Endothelial cell (in vitro differentiated cells): ENCODE measurements at regions not wholly inside any gene's neighbourhood (a gene's known extent, or its start where the extent isn't known, plus 50 kb on each side); places are given as distances from the start of the nearest gene placed in this dataset.

ENCODE experiments used
- DNase-seq: peaks from one replicate; pipeline ENCODE4 v3.0.0; 2021; ENCODE audit warnings: low spot score
- H3K27ac Mint-ChIP-seq: one replicate; pipeline ENCODE4 v1.8.0; 2021; ENCODE audit warnings: mixed read lengths, inconsistent platforms; ENCODE audit not compliant: unreplicated experiment
- H3K27me3 Mint-ChIP-seq: one replicate; pipeline ENCODE4 v1.8.0; 2021; ENCODE audit warnings: mild to moderate bottlenecking, moderate library complexity, mixed read lengths, inconsistent platforms; ENCODE audit not compliant: unreplicated experiment
- H3K36me3 Mint-ChIP-seq: one replicate; pipeline ENCODE4 v1.8.0; 2021; ENCODE audit warnings: mild to moderate bottlenecking, low read depth, mixed read lengths, inconsistent platforms; ENCODE audit not compliant: unreplicated experiment
- H3K4me1 Mint-ChIP-seq: one replicate; pipeline ENCODE4 v1.8.0; 2021; ENCODE audit warnings: mild to moderate bottlenecking, mixed read lengths, inconsistent platforms; ENCODE audit not compliant: unreplicated experiment
- H3K4me3 Mint-ChIP-seq: one replicate; pipeline ENCODE4 v1.8.0; 2021; ENCODE audit warnings: mild to moderate bottlenecking, mixed read lengths, inconsistent platforms; ENCODE audit not compliant: unreplicated experiment
- H3K9me3 Mint-ChIP-seq: one replicate; pipeline ENCODE4 v1.8.0; 2021; ENCODE audit warnings: mixed read lengths, inconsistent platforms; ENCODE audit not compliant: unreplicated experiment
- CTCF ChIP-seq: fragments of 200-600 bp; sonication (generic); IDR thresholded peaks from one replicate; pipeline ENCODE4 v1.5.0; 2021; ENCODE audit warnings: antibody characterized with exemption; ENCODE audit not compliant: unreplicated experiment

- Mint-ChIP-seq H3K27me3 (no peaks in the 10 kb centered on the region), H3K4me3 (no peak overlapping the region), H3K9me3 (no peaks in the 10 kb centered on the region), H3K27ac (no peak overlapping the region), H3K4me1 (no peaks in the 10 kb centered on the region), H3K36me3 (no peaks in the 10 kb centered on the region)
- peak; percentile 43 for DNase-seq
- peak; percentile 58 for TF ChIP-seq CTCF
Measured at GRCh38 chr2:41400088-41400665, 647.6 kb upstream of the PKDCC start.

- TF ChIP-seq CTCF: no peak
- Mint-ChIP-seq H3K4me3 (no peak overlapping the region), H3K27ac (no peak overlapping the region), H3K27me3 (no peaks in the 10 kb centered on the region), H3K9me3 (no peaks in the 10 kb centered on the region), H3K36me3 (no peaks in the 10 kb centered on the region), H3K4me1 (no peaks in the 10 kb centered on the region)
- DNase-seq: no peak
Measured at GRCh38 chr2:41405441-41405840, 642.4 kb upstream of the PKDCC start.

- Mint-ChIP-seq H3K4me1 (no peaks in the 10 kb centered on the region), H3K9me3 (no peaks in the 10 kb centered on the region), H3K27ac (no peak overlapping the region), H3K36me3 (no peaks in the 10 kb centered on the region), H3K4me3 (no peak overlapping the region), H3K27me3 (no peaks in the 10 kb centered on the region)
- no peak for DNase-seq
- no peak for TF ChIP-seq CTCF
Measured at GRCh38 chr2:41409328-41409727, 638.5 kb upstream of the PKDCC start.

GRCh38 chr2:41410011-41410410 is 637.8 kb upstream of the PKDCC start:
- H3K4me3 Mint-ChIP-seq: no peak overlapping the region
- no peaks in the 10 kb centered on the region for H3K27me3 Mint-ChIP-seq
- no peaks in the 10 kb centered on the region for H3K4me1 Mint-ChIP-seq
- H3K36me3 Mint-ChIP-seq: no peaks in the 10 kb centered on the region
- no peak overlapping the region for H3K27ac Mint-ChIP-seq
- DNase-seq: no peak
- H3K9me3 Mint-ChIP-seq: no peaks in the 10 kb centered on the region
- no peak for TF ChIP-seq CTCF

- DNase-seq: no peak
- TF ChIP-seq CTCF: no peak
- Mint-ChIP-seq H3K4me1 (no peaks in the 10 kb centered on the region), H3K27me3 (no peaks in the 10 kb centered on the region), H3K27ac (no peak overlapping the region), H3K9me3 (no peaks in the 10 kb centered on the region), H3K4me3 (no peak overlapping the region), H3K36me3 (no peaks in the 10 kb centered on the region)
Measured at GRCh38 chr2:41413813-41414485, 633.9 kb upstream of the PKDCC start.
